NCI-H748 treated with DMSO at 0.1 percent for 48 hours (cell line): ENCODE measurements at regions not wholly inside any gene's neighbourhood (a gene's known extent, or its start where the extent isn't known, plus 50 kb on each side); places are given as distances from the start of the nearest gene placed in this dataset.
A peak's percentile ranks its signal among the peaks of the same experiment; 100 is the strongest.
"Not testable (repeated sequence)": the region's sequence is repeated elsewhere in the genome, so short reads cannot be mapped to it uniquely, and the experiment has no call there.

Experiments used
- DNase-seq: peaks from one replicate; lab custom pipeline; 2025; lab: John Stamatoyannopoulos, UW

- DNase-seq: peak; percentile 81
Measured at GRCh38 chr1:194813096-194813495, 1626.7 kb upstream of the B3GALT2 start.

GRCh38 chr1:194809665-194810064, 1623.3 kb upstream of the B3GALT2 start:
- DNase-seq: no peak

GRCh38 chr1:194809215-194809614, 1622.8 kb upstream of the B3GALT2 start:
- no peak for DNase-seq

- no peak for DNase-seq
Measured at GRCh38 chr1:194807530-194808220, 1621.3 kb upstream of the B3GALT2 start.

- DNase-seq: no peak
Measured at GRCh38 chr1:194802572-194802971, 1616.2 kb upstream of the B3GALT2 start.

- DNase-seq: no peak
Measured at GRCh38 chr1:194795917-194796593, 1609.6 kb upstream of the B3GALT2 start.

DNA sequence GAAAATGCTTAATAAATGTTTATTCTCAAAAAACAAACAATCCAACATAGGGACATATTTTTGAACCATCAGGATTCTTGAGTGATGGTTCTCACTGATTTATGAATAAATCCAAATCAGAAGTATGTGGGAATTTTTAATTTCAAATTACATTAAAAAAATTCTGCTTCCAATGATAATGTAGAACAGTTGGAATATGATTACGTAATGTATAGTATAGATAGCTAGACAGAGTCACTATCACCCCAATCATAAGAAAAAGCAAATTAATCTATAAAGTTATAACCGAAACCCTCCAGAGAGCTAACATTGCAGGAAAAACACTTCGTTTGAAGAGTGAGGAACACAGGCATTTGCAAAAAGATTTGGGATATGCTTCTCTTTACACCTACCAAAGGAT, 1600.6 kb upstream of the B3GALT2 start:
- DNase-seq: no peak

DNA sequence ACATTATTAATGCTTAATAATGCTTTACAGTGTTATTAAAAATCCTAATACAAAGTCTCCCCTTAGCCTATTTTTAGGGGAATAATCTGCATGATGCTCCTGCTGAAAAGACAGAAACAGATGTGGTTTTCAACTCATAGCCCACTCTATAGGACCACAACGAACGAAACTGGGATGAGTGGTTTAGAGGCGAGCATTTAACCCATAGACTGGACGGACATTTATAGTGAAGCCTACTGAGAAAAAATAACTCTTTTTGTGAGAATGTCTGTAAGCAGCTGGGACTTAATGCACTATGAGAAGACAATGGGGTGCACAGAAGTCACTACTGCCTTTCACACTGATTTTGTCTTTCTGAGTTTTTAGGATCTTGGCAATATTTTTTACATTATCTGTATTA, 1599.6 kb upstream of the B3GALT2 start:
- no peak for DNase-seq

DNA sequence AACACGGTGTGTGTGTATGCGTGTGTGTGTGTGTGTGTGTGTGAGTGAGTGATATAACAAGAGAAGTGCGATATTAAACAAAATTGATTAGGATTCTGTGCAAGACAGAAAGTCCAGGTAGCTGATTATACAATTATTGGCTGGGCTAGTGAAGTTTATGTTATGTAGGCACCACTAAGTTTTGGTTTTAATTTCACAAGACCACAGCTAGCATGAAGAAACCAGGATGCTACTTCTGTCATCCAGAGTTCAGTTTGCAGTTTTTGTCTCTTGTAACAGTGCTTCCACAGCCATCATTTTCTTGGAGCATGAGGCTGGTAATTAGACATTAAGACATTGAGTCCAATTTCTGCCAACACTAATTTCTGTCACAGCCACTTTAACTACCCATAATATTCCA, 1590.2 kb upstream of the B3GALT2 start:
- DNase-seq: no peak

GRCh38 chr1:194774535-194774934, 1588.1 kb upstream of the B3GALT2 start:
- no peak for DNase-seq

DNA sequence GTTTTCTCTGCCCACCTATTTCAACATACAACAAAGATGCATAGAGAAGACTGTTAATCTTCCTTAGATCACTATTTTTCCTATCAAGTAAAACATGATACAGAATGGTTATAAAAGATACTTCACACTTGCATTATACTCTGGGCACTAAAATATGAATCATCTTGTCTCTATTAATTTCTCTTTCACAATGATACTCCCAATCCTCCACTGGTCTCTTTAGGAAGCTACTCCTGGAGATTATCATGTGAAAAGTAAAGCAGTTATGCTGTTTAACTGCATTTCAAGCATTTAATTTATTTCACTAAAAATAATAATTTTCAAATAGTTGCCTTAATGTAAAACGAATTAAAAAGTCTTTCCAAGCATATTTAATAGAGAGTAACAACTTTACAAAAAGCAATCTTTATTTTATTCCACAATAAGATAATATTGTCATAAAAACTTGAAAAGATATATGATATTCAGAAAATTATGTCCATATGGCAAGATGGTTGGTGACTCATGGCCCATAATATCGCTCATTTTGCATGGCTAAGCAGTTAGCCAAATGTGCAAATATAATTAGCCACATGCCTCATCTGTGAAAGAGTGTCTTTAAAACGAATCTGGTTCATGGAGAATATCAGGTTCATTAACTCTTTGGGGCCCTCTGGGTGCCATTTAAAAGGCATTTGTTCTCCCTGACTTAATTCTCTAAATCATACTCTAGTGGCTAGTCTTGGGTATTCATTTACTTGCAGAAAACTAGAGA, 1569.0 kb upstream of the B3GALT2 start:
- no peak for DNase-seq

- not testable (repeated sequence) for DNase-seq
Measured at GRCh38 chr1:194738843-194739242, 1552.4 kb upstream of the B3GALT2 start.

GRCh38 chr1:194734970-194735369, 1548.6 kb upstream of the B3GALT2 start:
- no peak for DNase-seq

DNA sequence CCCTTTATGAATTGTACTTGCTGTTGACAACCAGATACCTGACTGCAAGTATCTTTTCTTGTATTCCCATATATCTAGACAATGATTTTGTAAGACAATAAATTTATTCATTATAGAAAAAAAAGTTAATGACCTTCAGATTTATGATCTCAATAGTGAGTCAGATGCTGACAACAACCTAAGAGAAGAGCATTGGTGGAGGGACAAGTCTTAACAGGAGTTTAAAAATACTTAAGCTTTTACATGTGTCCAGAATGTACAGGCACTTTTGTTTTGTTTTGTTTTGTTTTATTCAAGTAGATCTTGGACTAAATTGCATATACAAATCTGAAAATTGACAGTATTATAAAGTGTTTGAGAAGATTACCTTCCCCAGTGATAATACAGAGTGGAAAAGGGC, 1544.6 kb upstream of the B3GALT2 start:
- DNase-seq: no peak

DNA sequence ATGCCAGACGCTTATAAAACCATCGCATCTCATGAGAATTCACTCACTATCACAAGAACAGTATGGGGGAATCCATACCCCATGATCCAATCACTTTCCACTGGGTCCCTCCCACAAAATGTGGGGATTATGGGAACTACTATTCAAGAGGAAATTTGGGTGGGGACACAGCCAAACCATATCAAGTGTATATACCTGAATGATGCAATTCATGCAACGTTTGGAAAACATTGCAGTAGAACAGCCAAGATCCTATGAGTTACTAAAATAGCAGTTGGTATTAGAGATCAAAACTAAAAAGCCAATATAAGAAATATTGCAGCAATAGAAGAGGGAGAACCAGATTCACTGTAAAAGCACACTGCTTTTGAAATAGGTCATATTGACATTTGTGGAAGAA, 1543.9 kb upstream of the B3GALT2 start:
- no peak for DNase-seq

DNA sequence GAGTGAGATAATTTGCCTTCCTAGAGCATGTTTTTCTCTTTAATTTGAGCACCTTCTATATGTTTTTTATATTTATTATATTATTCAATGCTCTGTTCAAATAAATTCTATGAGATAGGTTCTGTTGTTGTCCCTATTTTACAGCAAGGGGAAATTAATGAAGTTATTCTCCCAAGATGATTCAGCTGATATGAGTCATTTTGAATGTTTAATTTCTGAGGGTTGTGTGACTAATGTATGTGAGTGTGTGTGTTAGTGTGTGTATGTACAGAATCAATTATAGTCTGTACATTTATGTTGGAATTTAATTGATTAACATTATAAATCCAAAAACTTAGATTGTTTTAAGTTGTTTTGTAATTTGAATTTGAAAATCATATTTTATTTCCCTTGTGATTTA, 1536.7 kb upstream of the B3GALT2 start:
- no peak for DNase-seq

DNA sequence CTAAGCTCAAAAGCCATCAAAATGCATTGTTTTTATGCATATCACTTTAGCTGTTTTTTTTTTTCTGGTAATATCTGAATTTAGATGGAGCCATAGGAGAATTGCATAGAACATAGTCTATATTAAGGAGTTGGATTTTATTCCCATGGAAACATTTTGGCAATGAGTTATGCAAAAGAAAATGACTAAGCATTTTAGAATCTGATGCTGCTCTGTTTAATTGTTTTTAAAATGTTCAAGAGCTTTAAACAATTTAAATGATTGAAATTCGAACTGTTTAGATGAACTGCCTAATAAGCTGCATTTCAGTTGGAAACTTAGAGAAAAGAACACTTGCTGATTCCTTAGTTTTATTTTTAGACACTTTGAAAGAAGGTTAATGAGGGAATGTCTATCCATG, 1531.5 kb upstream of the B3GALT2 start:
- DNase-seq: no peak

DNA sequence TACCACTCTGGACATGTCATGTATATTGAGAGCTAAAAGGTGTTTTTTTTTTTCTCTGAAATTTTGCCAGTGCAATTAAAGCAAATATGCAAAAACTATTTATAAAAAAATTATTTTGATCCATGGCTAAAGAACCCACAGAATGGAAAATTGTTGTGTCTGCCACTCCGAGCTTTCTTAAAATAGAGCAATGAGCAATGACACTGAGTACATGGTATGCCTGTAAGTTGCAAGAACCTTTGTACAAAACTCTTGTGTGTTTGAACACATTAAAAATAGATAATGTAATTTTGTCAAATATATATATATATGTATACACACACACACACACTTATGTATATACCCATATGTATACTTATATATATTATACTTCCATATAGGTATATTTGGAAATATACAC, 1530.9 kb upstream of the B3GALT2 start:
- DNase-seq: no peak

DNA sequence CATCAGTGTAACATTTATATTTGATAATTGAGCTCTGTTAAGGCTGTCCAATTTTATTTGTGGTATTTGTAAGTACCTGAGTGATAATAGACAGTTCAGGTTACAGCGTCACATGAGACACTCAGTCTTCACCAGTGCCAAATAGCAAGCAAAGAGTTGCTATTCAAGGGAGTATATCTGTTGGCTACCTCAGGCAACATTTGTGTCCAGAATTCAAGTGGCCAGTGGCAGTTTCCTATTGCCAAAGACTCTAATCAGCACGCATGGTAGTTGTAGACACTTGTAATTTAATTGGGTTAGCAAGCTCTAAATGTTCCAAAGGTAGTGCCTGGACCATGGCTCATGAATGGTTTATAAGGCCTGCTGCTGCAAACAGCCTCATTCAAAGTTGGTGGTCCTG, 1524.3 kb upstream of the B3GALT2 start:
- DNase-seq: no peak

DNA sequence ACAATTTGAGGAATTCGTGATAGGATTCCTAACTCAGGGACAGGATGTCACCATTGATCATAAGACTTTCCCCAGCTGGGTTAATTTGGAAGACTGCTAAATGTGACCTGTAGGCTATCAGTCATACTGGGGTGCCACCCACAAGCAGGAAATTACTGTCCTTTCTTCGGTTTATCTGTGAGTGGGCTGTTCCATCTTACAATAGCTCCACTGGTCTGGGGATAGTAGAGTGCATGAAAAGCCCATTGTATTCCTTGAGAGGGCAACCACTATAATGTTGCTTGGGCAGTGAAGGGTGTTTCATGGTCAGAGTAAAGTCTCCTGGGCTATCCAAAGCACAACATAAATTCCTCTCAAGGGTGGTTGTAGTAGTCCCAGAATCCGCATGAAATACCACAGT, 1523.0 kb upstream of the B3GALT2 start:
- no peak for DNase-seq

DNA sequence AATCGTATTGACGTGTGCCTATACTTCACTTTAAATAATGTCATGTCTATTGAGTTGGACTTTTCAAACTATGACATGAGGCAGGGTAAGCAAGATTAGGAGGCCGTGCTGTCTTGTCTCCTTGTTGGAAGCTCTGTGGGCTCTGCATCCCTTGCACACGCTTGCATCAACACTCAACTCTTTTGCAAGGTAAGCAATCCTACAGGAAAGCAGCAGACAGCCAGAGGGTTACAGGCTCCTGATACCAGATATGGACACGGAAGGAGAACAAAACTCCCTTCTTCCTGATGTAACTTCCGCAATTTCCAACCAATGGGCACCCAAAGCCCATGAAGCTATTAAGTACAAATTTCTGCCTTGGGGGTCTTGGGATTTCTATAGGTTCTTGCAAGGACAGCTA, 1520.7 kb upstream of the B3GALT2 start:
- DNase-seq: no peak

GRCh38 chr1:194705123-194705854, 1518.9 kb upstream of the B3GALT2 start:
- DNase-seq: no peak

DNA sequence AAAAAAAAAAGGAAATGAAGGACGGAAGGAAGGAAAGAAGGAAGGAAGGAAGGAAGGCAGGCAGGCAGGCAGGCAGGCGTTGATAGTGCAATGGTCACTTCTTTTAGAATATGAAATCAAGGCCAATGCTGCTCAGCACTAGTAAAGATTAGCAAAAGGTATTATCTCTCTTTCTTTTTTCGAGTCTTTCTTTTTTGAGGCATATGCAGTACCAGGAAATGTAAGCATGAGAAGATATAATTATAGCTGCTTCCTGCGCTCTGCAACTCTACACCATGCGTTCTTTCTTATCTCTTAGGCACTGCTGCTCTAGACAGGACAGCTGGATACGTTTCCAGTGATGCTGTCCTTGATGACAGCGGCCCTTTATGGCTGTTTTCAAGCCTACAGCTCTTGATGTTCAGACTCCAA, 1512.5 kb upstream of the B3GALT2 start:
- no peak for DNase-seq
